Large intestine (tissue), 3 donors: ENCODE measurements at regions not wholly inside any gene's neighbourhood (a gene's known extent, or its start where the extent isn't known, plus 50 kb on each side); places are given as distances from the start of the nearest gene placed in this dataset.

Experiments used
- DNase-seq, 2 donors: peaks; one replicate each; pipeline versions ENCODE4 v3.0.0 to v3.0.0-alpha.2; 2013
- H3K27ac ChIP-seq: one replicate; pipeline ENCODE4 v1.5.1; 2013; ENCODE audit warnings: low read length
- H3K27me3 ChIP-seq: 2 replicates; pipeline ENCODE4 v1.6.1; 2013; ENCODE audit warnings: low read length; ENCODE audit not compliant: control insufficient read depth, insufficient read depth
- H3K36me3 ChIP-seq: 2 replicates; pipeline ENCODE4 v1.6.1; 2013; ENCODE audit warnings: low read length; ENCODE audit not compliant: control insufficient read depth, insufficient read depth
- H3K4me1 ChIP-seq: one replicate; pipeline ENCODE4 v1.6.1; 2013; ENCODE audit warnings: low read length; ENCODE audit not compliant: control insufficient read depth, insufficient read depth
- H3K4me3 ChIP-seq: one replicate; pipeline ENCODE4 v1.5.1; 2013; ENCODE audit warnings: low read length
- H3K9me3 ChIP-seq: one replicate; pipeline ENCODE4 v1.6.1; 2013; ENCODE audit warnings: mild to moderate bottlenecking, low read depth, low read length, moderate library complexity; ENCODE audit not compliant: control insufficient read depth
- WGBS: methylation state at CpG from one replicate; pipeline ENCODE4 v1.1.5; 2013; ENCODE audit warnings: low lambda C conversion rate; ENCODE audit not compliant: insufficient coverage; 5-methylcytosine and 5-hydroxymethylcytosine counted together

DNA sequence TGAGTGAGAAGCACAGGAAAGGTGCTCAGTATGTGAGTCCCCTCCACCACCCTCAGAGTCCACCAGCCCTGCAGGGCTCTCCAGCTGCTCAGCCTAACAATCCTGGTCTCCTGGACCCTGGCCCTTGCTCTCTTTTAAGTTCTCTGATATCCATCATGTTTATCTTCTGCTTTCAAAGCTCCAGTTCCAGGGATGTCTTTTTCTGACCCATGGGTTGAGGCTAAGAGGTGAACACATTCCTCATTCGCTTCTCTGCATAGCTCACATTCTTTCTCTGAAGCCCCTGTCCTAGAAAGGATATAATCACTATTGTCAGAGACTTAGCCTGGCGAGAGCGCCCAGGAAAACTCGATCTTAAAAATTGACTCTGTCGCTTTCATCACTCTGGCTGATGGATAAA is 86.4 kb downstream of the ARL4C start:
- no peaks in the 10 kb centered on the region for H3K4me1 ChIP-seq
- WGBS: 80% methylated on average over 1 of the region's 5 CpGs
- H3K9me3 ChIP-seq: no peaks in the 10 kb centered on the region
- no peaks in the 10 kb centered on the region for H3K36me3 ChIP-seq
- DNase-seq: no peak
- H3K4me3 ChIP-seq: no peak overlapping the region
- no peak overlapping the region for H3K27ac ChIP-seq
- H3K27me3 ChIP-seq: peaks cover 6% of the 10 kb centered on the region

DNA sequence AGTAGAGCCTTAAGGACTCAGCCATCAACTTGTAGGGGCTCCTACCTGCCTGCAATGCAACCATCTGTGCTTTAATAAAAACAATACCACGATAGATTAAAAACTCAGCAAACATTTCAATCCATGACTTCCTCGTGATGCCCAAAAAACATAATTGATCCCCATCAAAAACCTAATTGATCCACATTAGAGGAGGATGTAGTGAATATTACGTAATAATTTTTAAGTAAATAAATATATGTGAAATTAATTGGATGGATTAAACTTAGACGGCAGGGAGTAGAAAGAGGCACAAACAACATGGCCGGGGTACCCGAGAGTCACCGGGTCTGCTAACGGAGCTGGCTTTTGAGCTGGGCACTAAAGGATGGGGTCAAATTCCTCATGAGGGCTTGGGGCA is 87.3 kb downstream of the ARL4C start:
- WGBS: 97% methylated on average over 5 of the region's 8 CpGs
- no peaks in the 10 kb centered on the region for H3K36me3 ChIP-seq
- no peaks in the 10 kb centered on the region for H3K4me1 ChIP-seq
- H3K27me3 ChIP-seq: peaks cover 3% of the 10 kb centered on the region
- H3K27ac ChIP-seq: no peak overlapping the region
- no peak overlapping the region for H3K4me3 ChIP-seq
- no peaks in the 10 kb centered on the region for H3K9me3 ChIP-seq
- no peak for DNase-seq

DNA sequence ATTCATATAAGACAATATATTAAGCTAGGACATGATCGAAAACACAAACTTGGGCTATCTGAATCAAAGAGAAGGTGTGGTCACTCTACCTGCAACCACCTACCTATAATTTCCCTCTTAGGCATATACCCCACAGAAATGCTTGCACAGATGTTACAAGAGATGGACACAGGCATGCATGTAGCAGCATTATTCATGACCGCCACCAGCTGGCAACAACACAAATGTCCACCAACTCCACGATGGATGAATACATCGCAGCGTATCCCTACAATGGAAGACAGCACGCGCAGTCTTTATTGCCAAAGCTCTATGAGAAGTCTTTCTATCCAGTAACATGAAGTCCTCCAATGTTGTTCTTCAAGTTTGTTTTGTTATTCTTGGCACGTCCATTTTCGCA is 90.8 kb downstream of the ARL4C start:
- H3K4me1 ChIP-seq: no peaks in the 10 kb centered on the region
- WGBS: 87% methylated on average over 4 of the region's 9 CpGs
- H3K36me3 ChIP-seq: no peaks in the 10 kb centered on the region
- H3K27ac ChIP-seq: no peak overlapping the region
- no peaks in the 10 kb centered on the region for H3K9me3 ChIP-seq
- no peak for DNase-seq
- no peaks in the 10 kb centered on the region for H3K27me3 ChIP-seq
- no peak overlapping the region for H3K4me3 ChIP-seq

DNA sequence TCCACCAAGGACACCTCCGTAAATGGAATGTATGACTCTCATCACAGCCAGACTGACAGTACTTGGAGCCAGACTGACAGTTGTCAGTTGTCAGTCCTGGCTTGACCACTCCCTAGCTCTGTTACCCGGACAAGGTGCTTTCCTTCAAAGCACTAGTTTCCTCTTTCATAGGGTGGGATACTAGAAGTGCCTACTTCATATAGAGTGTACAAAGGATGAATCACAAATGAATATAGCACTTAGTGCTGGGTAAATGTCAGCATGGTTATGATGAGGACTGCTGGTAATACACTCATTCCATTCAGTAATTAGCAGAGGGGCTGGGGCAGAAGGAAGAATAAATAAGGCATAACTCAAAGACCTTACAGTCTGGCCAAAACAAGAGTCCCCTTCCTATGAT is 91.4 kb downstream of the ARL4C start:
- no peaks in the 10 kb centered on the region for H3K27me3 ChIP-seq
- H3K4me1 ChIP-seq: no peaks in the 10 kb centered on the region
- no CpG with 5 or more reads among the region's 2 CpGs for WGBS
- no peak overlapping the region for H3K4me3 ChIP-seq
- H3K27ac ChIP-seq: no peak overlapping the region
- no peaks in the 10 kb centered on the region for H3K9me3 ChIP-seq
- DNase-seq: no peak
- no peaks in the 10 kb centered on the region for H3K36me3 ChIP-seq

DNA sequence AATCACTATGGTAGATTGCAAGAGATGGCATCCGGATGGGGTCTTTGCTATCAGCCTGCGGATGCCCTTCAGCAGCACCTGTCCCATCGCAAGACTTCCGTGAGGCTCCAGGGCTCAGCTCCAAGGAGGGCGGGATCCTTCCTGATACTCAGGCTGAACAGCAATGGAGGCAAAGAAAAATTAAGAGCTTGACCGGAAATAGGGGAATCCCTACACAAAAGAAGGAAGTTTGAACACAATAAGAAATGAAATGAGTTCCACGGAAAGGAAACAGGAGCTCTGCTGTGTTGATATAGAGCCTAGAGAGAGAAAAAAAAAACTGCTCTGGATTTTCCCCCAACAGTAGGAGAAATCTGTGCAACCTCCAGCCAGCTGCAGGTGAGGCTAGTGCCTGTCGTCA is 91.9 kb downstream of the ARL4C start:
- H3K4me3 ChIP-seq: no peak overlapping the region
- H3K4me1 ChIP-seq: no peaks in the 10 kb centered on the region
- H3K36me3 ChIP-seq: no peaks in the 10 kb centered on the region
- no peak for DNase-seq
- 86% methylated on average over 1 of the region's 8 CpGs for WGBS
- no peaks in the 10 kb centered on the region for H3K9me3 ChIP-seq
- no peaks in the 10 kb centered on the region for H3K27me3 ChIP-seq
- H3K27ac ChIP-seq: no peak overlapping the region

DNA sequence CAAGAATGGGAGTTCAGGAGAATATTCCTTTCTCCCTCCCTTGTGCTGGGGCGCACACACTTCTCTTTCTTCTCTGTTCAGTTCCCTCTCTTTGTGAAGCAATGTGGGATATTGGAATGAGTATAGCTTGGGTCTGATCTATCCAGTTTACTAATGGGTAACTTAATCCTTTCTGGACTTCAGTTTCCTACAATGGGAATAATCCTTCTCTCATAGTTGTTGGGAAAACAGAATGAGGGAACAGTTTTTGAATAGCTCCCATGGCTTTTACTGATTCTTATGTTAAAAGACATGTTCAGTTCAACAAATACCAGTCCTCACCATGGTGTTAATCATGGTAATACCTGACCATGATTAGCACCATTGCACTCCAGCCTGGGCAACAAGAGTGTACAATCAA is 93.1 kb downstream of the ARL4C start:
- no peaks in the 10 kb centered on the region for H3K27me3 ChIP-seq
- DNase-seq: no peak
- 80% methylated on average over 1 of the region's 1 CpG for WGBS
- H3K36me3 ChIP-seq: no peaks in the 10 kb centered on the region
- H3K9me3 ChIP-seq: no peaks in the 10 kb centered on the region
- no peak overlapping the region for H3K27ac ChIP-seq
- H3K4me1 ChIP-seq: no peaks in the 10 kb centered on the region
- no peak overlapping the region for H3K4me3 ChIP-seq

DNA sequence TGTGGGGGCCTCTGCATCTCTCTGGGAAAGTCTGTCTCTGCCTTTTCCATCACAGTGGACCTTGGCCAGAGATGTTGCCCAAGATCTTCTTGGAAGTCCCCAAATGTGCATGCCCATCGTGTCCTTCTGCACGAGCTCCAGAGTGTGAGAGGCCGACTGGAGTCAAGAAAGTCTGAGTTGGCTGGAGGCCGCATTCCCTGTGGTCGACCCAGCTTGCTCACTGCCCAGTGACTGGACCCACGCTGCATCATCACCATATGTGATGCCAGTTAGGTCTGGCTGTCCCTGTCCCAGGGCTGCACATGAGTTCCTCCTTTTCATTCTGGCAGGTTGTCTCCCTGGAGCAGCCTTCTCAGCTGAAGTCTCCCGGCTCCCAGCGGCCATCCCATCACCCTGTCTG is 93.8 kb downstream of the ARL4C start:
- no CpG with 5 or more reads among the region's 8 CpGs for WGBS
- DNase-seq: no peak
- Histone ChIP-seq H3K27ac (no peak overlapping the region), H3K9me3 (no peaks in the 10 kb centered on the region), H3K36me3 (no peaks in the 10 kb centered on the region), H3K27me3 (no peaks in the 10 kb centered on the region), H3K4me1 (no peaks in the 10 kb centered on the region), H3K4me3 (no peak overlapping the region)

DNA sequence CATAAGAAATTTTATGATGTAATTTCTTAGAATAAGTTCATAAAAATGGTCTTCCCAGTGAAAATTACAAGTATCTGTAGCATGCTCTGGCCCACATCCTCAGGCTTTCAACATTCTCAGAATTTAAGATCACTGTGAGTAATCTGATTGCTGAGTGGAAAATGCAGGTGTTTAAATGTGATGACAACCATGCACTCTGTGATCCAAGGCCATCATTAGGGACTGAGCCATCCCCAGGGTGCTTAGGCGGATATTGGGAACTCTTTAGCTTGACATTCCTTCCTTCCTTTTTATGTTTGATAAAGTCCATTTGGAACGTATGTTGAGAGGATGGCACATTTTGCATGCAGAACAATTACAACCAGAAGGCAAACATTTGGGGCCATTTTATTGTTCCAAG is 95.5 kb downstream of the ARL4C start:
- Histone ChIP-seq H3K27ac (no peak overlapping the region), H3K27me3 (no peaks in the 10 kb centered on the region), H3K4me3 (no peak overlapping the region), H3K36me3 (no peaks in the 10 kb centered on the region), H3K9me3 (no peaks in the 10 kb centered on the region), H3K4me1 (no peaks in the 10 kb centered on the region)
- DNase-seq: no peak
- WGBS: no CpG with 5 or more reads among the region's 2 CpGs

DNA sequence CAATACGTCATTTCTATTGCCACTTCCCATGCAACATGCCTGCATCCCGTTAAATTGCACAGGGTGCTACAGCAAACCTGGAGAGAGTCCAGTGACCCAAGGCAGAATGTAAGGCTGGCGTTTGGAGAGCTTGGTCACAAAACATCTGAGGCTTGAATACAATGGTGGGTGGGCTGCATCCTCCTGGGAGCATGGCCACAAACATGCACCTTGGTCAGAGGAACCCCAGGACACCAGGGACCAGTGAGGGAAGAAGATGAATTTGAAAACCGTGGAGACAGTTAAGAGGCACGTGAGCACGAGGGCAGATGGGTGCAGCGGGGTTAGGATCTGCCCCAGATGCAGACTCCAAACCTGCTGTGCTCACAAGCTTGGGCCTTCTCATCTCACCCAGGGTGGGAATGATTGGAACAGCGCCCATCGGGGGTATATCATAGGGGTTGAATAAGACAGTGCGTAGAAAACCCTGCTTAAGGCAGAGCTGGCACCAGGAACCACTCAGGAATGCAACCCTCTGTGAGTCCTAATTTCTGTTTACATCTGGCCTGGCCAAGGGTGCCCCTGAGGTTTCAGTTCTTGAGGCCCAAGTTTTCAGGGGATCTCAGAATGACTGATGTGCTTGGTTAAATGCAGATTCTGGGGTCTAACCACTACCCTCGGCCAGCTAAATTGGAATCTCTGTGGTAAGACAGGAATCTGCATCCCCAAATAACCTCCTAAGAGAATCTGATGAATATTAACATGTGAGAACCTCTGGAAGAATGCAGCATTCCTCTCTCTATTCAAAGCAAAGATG is 97.2 kb downstream of the ARL4C start:
- Histone ChIP-seq H3K27me3 (no peaks in the 10 kb centered on the region), H3K36me3 (no peaks in the 10 kb centered on the region)
- no peak for DNase-seq

DNA sequence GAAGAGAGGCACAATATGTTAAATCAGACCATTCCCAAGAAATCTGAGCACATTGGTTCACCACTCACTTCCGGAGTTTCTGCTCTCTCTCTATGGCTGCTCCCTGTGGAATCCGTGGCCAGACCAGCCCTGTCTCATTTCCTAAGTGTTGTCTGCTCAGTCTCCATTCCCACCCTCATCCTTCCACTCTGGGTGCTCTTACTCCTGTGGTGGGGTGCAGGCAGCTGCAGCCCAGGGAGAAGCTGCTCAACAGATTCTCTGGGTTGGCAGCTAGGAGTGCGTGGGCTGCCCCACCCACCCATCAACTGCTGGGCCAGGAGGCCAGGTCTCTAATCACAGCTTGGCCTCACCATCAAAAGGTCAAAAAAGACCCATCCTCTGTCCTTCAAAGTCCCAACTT is 98.3 kb downstream of the ARL4C start:
- WGBS: no CpG with 5 or more reads among the region's 3 CpGs

More for the DNA sequence above, 97.2 kb downstream of the ARL4C start:
- Histone ChIP-seq H3K4me1 (no peaks in the 10 kb centered on the region), H3K4me3 (no peak overlapping the region), H3K27ac (no peak overlapping the region), H3K9me3 (no peaks in the 10 kb centered on the region)
- no CpG with 5 or more reads among the region's 11 CpGs for WGBS

DNA sequence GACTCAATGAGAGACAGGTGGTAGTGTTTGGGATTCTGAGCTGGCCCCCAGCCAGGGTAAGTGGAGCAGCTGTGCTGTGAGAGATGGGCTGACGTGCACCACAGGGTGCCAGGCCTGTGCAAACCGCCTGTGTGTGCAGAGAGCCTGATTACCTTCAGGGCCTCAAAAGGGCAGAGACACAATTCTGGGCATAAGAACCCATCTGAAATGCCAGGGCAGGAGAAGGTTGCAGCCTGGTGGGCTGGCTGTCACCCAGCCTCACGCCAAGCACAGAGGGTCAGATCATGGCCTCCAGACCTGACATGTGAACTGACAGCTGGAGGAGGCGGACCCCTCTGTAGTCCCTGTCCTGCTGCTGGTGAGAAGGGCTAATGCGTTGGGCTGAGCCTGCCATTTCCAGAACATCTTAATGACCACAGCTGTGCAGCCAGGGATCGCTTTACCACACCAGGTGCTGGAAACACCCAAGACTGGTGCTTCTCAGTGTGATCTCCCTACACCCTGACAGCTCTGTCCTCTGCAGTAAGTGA is 100.9 kb downstream of the ARL4C start:
- Histone ChIP-seq H3K27me3 (no peaks in the 10 kb centered on the region), H3K4me1 (no peaks in the 10 kb centered on the region), H3K27ac (no peak overlapping the region), H3K36me3 (no peaks in the 10 kb centered on the region), H3K9me3 (no peaks in the 10 kb centered on the region), H3K4me3 (no peak overlapping the region)
- peak in 1 of 2 donors; percentile 10 for DNase-seq
- WGBS: no CpG with 5 or more reads among the region's 6 CpGs

More for the DNA sequence above, 98.3 kb downstream of the ARL4C start:
- Histone ChIP-seq H3K36me3 (no peaks in the 10 kb centered on the region), H3K27ac (no peak overlapping the region), H3K9me3 (no peaks in the 10 kb centered on the region), H3K4me3 (no peak overlapping the region), H3K27me3 (no peaks in the 10 kb centered on the region), H3K4me1 (no peaks in the 10 kb centered on the region)
- DNase-seq: no peak
